ENCODE measurements at regions not wholly inside any gene's neighbourhood (a gene's known extent, or its start where the extent isn't known, plus 50 kb on each side); places are given as distances from the start of the nearest gene placed in this dataset.

- TF ChIP-seq, protein P1, sequence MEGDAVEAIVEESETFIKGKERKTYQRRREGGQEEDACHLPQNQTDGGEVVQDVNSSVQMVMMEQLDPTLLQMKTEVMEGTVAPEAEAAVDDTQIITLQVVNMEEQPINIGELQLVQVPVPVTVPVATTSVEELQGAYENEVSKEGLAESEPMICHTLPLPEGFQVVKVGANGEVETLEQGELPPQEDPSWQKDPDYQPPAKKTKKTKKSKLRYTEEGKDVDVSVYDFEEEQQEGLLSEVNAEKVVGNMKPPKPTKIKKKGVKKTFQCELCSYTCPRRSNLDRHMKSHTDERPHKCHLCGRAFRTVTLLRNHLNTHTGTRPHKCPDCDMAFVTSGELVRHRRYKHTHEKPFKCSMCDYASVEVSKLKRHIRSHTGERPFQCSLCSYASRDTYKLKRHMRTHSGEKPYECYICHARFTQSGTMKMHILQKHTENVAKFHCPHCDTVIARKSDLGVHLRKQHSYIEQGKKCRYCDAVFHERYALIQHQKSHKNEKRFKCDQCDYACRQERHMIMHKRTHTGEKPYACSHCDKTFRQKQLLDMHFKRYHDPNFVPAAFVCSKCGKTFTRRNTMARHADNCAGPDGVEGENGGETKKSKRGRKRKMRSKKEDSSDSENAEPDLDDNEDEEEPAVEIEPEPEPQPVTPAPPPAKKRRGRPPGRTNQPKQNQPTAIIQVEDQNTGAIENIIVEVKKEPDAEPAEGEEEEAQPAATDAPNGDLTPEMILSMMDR (tag by site-specific recombination; IDR thresholded peaks at IDR 0.05) = no peak
- no peak for TF ChIP-seq ZNF549 (tag by site-specific recombination; IDR thresholded peaks at IDR 0.05)
- TF ChIP-seq, protein P2, sequence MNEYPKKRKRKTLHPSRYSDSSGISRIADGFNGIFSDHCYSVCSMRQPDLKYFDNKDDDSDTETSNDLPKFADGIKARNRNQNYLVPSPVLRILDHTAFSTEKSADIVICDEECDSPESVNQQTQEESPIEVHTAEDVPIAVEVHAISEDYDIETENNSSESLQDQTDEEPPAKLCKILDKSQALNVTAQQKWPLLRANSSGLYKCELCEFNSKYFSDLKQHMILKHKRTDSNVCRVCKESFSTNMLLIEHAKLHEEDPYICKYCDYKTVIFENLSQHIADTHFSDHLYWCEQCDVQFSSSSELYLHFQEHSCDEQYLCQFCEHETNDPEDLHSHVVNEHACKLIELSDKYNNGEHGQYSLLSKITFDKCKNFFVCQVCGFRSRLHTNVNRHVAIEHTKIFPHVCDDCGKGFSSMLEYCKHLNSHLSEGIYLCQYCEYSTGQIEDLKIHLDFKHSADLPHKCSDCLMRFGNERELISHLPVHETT (tag by site-specific recombination; IDR thresholded peaks at IDR 0.05) = no peak
- TF ChIP-seq ZFP37 (tag by site-specific recombination; IDR thresholded peaks at IDR 0.05) = no peak
- TF ChIP-seq ZNF600 (tag by site-specific recombination; IDR thresholded peaks at IDR 0.05) = no peak
- TF ChIP-seq IKZF3 (tag by site-specific recombination; IDR thresholded peaks at IDR 0.05) = no peak
- TF ChIP-seq ZBTB26 (tag by site-specific recombination; optimal IDR thresholded peaks at IDR 0.05) = no peak
Measured at GRCh38 chr4:22203711-22204011, 255.1 kb upstream of the KCNIP4 start.

Measured in HEK293 (cell line).